HUDEP-2 (cell line): ENCODE measurements at regions not wholly inside any gene's neighbourhood (a gene's known extent, or its start where the extent isn't known, plus 50 kb on each side); places are given as distances from the start of the nearest gene placed in this dataset.
A peak's percentile ranks its signal among the peaks of the same experiment; 100 is the strongest.
"Not testable (repeated sequence)": the region's sequence is repeated elsewhere in the genome, so short reads cannot be mapped to it uniquely, and the experiment has no call there.

Source experiments
- DNase-seq, 76 experiments: peaks; one replicate each; lab custom pipeline; 2025; ENCODE audit not compliant: unreplicated experiment in 76 of 76; lab: John Stamatoyannopoulos, UW

GRCh38 chr5:44565360-44565759, 176.1 kb upstream of the FGF10 start:
- DNase-seq: no peak

GRCh38 chr5:44546286-44546685, 157.1 kb upstream of the FGF10 start:
- DNase-seq: no peak

GRCh38 chr5:44543511-44543910, 154.3 kb upstream of the FGF10 start:
- DNase-seq: no peak

- DNase-seq: no peak
Observed at GRCh38 chr5:44542470-44542869, 153.2 kb upstream of the FGF10 start.

GRCh38 chr5:44539602-44539919, 150.3 kb upstream of the FGF10 start:
- no peak for DNase-seq

- no peak for DNase-seq
Observed at GRCh38 chr5:44538797-44539601, 149.8 kb upstream of the FGF10 start.

GRCh38 chr5:44536650-44537260, 147.5 kb upstream of the FGF10 start:
- peak in 21 of 76 experiments; percentile 0 to 33 (median 6) for DNase-seq

- DNase-seq: no peak
Observed at GRCh38 chr5:44535621-44536020, 146.4 kb upstream of the FGF10 start.

GRCh38 chr5:44532981-44533380, 143.8 kb upstream of the FGF10 start:
- no peak for DNase-seq

GRCh38 chr5:44531756-44532155, 142.5 kb upstream of the FGF10 start:
- DNase-seq: not testable (repeated sequence)

- DNase-seq: not testable (repeated sequence)
Observed at GRCh38 chr5:44530783-44531182, 141.6 kb upstream of the FGF10 start.

- no peak for DNase-seq
Observed at GRCh38 chr5:44511596-44511995, 122.4 kb upstream of the FGF10 start.

GRCh38 chr5:44506561-44506960, 117.3 kb upstream of the FGF10 start:
- DNase-seq: no peak

GRCh38 chr5:44499381-44499780, 110.2 kb upstream of the FGF10 start:
- no peak for DNase-seq

GRCh38 chr5:44497606-44498005, 108.4 kb upstream of the FGF10 start:
- no peak for DNase-seq

GRCh38 chr5:44495280-44495679, 106.1 kb upstream of the FGF10 start:
- DNase-seq: no peak

- no peak for DNase-seq
Observed at GRCh38 chr5:44489759-44490158, 100.5 kb upstream of the FGF10 start.

GRCh38 chr5:44486591-44486990, 97.4 kb upstream of the FGF10 start:
- DNase-seq: no peak

GRCh38 chr5:44454002-44454401, 64.8 kb upstream of the FGF10 start:
- DNase-seq: no peak

GRCh38 chr5:44446399-44446798, 57.2 kb upstream of the FGF10 start:
- DNase-seq: no peak

GRCh38 chr5:44443172-44443571, 54.0 kb upstream of the FGF10 start:
- DNase-seq: no peak

GRCh38 chr5:44441460-44441859, 52.2 kb upstream of the FGF10 start:
- DNase-seq: no peak
